ENCODE measurements at regions not wholly inside any gene's neighbourhood (a gene's known extent, or its start where the extent isn't known, plus 50 kb on each side); places are given as distances from the start of the nearest gene placed in this dataset.
"Not testable (repeated sequence)": the region's sequence is repeated elsewhere in the genome, so short reads cannot be mapped to it uniquely, and the experiment has no call there.

GRCh38 chr2:4214444-4215205 is 511.2 kb downstream of the DCDC2C start:
- no peak for DNase-seq (ENCODE audit: low spot score)
- in situ Hi-C loops (cut with HindIII; ENCODE audit: low sequenced_read_pairs), result no loop called here

- no peak for DNase-seq (ENCODE audit: low spot score)
- in situ Hi-C loops (cut with HindIII; ENCODE audit: low sequenced_read_pairs), result no loop called here
Measured at GRCh38 chr2:4217737-4218136, 514.4 kb downstream of the DCDC2C start.

GRCh38 chr2:4219101-4219500 is 515.7 kb downstream of the DCDC2C start:
- in situ Hi-C loops (cut with HindIII; ENCODE audit: low sequenced_read_pairs), result no loop called here
- DNase-seq (ENCODE audit: low spot score), result no peak

GRCh38 chr2:4219571-4219970 is 516.2 kb downstream of the DCDC2C start:
- DNase-seq (ENCODE audit: low spot score), result no peak
- in situ Hi-C loops (cut with HindIII; ENCODE audit: low sequenced_read_pairs), result no loop called here

- no peak for DNase-seq (ENCODE audit: low spot score)
- in situ Hi-C loops (cut with HindIII; ENCODE audit: low sequenced_read_pairs), result no loop called here
Measured at GRCh38 chr2:4221434-4221833, 518.1 kb downstream of the DCDC2C start.

DNA sequence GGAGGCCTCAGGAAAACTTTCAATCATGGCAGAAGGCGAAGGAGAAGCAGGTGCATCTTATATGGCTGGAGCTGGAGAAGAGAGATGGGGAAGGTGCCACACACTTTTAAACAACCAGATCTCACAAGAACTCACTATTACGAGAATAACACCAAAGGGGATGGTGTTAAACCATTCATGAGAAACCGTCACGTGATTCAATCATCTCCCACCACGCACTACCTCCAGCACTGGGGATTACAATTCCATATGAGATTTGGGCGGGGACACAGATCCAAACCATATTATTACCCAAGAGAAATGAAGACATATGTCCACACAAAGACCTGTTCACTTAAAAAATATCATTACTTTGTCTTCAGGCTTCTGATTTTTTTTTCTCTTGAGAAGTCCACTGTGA is 518.5 kb downstream of the DCDC2C start:
- in situ Hi-C loops (cut with HindIII; ENCODE audit: low sequenced_read_pairs), result no loop called here
- DNase-seq (ENCODE audit: low spot score), result no peak

DNA sequence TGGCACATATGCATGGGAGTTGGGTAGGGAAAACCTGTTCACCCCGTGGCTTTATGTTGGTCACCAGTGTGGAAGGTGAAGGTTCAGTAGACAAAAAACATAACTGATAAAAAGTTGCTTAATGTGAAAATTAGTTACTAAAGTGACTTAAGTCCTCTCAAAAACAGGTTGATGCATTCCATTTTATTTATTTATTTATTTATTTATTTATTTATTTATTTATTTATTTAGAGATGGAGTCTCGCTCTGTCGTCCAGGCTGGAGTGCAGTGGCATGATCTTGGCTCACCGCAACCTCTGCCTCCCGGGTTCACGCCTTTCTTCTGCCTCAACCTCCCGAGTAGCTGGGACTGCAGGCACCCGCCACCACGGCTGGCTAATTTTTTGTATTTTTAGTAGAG is 541.0 kb downstream of the DCDC2C start:
- not testable (repeated sequence) for DNase-seq (ENCODE audit: low spot score)

DNA sequence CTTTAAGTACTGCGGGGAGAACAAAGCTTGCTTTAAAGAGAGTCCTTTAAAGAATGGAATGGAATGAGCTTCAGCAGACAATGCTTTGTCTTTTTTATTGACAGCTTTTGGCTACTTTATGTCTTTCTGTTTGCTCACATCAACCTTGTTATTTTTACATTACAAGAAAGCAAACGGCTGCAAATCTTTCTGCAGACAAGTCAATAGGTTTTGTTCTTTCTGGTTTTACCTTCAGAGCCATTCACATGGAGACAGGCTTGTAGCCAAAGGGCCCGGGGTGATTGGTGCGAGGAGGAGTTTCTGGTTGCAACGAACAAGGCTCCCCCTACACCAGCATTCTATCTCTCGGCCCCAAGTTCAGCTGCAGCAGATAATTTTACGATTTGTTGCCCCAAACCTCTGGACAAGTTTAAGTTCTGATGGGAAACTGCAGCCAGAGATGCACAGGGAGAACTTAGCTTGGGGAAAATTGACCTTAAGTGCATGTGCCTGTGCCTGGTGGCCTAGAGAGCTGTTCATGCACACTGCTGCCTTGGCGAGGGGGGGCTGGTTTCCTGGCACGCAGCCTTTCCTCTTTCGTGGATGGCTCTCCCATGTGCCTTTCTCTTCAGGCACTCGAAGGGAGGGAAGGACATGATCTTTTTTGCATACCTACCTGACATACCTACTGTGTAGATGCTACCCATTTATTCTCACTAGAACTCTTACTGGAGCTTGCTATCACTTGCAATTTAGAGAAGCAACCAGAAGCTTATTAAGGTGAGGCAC is 543.2 kb downstream of the DCDC2C start:
- in situ Hi-C loops (cut with HindIII; ENCODE audit: low sequenced_read_pairs), result no loop called here
- DNase-seq (ENCODE audit: low spot score), result no peak

More for the DNA sequence above, 541.0 kb downstream of the DCDC2C start:
- in situ Hi-C loops (cut with HindIII; ENCODE audit: low sequenced_read_pairs), result not testable (repeated sequence)

GRCh38 chr2:4247791-4248190 is 544.4 kb downstream of the DCDC2C start:
- no peak for DNase-seq (ENCODE audit: low spot score)
- in situ Hi-C loops (cut with HindIII; ENCODE audit: low sequenced_read_pairs), result no loop called here

DNA sequence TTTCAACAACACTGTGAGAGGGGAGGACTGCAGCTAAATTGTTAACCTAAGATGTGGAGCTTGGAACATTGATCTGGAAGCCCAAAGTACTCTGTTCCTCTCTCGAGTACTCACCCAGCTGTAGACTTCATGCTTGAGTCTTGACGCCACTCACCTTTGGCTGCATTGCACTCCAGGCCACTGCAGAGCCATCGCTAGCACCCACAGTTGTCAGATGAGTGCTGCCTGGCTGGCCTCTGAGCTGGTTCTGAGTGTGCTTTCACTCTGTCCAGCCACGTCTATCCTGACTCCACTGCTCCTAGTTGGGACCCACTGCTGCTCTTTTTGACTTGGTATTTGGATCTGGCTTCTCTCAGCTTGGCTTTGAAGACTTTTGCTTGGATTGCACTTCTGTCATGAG is 552.1 kb downstream of the DCDC2C start:
- in situ Hi-C loops (cut with HindIII; ENCODE audit: low sequenced_read_pairs), result no loop called here

DNA sequence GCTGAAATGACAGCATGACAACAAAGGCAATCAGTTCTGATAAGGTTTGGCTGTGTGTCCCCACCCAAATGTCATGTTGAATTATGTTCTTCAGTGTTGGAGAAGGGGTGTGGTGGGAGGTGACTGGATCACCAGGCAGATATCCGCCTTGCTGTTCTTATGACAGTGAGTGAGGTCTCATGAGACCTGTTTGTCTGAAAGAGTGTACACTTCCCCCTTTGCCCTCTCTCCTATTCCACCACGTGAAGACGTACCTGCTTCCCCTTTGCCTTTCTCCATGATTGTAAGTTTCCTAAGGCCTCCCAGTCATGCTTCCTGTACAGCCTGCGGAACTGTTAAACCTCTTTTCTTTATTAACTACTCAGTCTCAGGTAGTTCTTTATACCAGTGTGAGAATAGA is 553.0 kb downstream of the DCDC2C start:
- in situ Hi-C loops (cut with HindIII; ENCODE audit: low sequenced_read_pairs), result no loop called here
- DNase-seq (ENCODE audit: low spot score), result no peak

More for the DNA sequence above, 552.1 kb downstream of the DCDC2C start:
- no peak for DNase-seq (ENCODE audit: low spot score)

GRCh38 chr2:4258563-4258962 is 555.2 kb downstream of the DCDC2C start:
- in situ Hi-C loops (cut with HindIII; ENCODE audit: low sequenced_read_pairs), result no loop called here
- DNase-seq (ENCODE audit: low spot score), result no peak

GRCh38 chr2:4265936-4266335 is 562.6 kb downstream of the DCDC2C start:
- in situ Hi-C loops (cut with HindIII; ENCODE audit: low sequenced_read_pairs), result no loop called here
- no peak for DNase-seq (ENCODE audit: low spot score)

DNA sequence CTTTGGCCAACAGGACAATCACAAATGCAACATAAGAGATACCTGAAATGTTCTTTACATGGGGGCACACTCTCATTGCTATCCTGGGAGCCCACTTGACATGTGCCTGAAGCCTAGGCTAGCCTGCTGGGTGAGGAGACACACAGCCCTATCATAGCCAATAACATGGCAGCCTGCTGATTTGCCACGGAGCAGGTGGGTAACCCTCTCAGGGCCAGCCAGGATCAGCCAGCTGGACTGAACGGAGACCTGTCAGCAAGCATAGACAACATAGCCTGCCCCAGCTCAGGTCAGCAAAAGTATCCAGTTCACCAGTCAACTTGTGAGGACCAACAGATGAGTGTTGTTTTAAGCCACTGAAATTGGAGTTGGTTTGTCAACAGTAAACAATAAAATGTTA is 566.5 kb downstream of the DCDC2C start:
- DNase-seq (ENCODE audit: low spot score), result no peak
- in situ Hi-C loops (cut with HindIII; ENCODE audit: low sequenced_read_pairs), result no loop called here

DNA sequence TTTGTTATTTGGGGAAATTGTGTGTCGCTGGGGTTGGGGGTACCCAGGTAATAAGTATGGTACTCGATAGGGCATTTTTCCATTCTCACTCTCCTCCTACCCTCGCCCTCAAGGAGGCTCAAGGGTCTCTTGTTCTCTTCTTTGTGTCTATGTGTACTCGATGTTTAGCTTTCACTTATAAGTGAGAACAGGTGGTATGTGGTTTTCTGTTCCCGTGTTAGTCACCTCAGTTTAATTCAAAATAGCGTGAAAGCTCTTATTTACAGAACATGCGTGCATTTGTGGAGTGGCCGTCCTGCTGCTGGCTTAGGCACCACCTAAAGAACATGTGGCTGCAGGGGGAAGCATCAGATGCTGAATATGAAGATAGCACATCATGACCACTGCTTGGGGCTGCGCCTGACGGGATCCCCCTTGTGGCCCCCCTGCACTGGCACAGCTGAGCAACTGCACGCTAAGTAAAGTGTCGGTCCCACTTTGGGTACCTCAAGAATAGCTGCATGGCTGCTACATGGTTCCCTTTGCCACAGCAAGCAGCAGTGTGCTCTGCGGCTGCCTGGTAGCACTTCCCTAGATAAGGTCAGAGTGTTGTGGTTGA is 569.0 kb downstream of the DCDC2C start:
- DNase-seq (ENCODE audit: low spot score), result no peak
- in situ Hi-C loops (cut with HindIII; ENCODE audit: low sequenced_read_pairs), result no loop called here

- in situ Hi-C loops (cut with HindIII; ENCODE audit: low sequenced_read_pairs), result no loop called here
- no peak for DNase-seq (ENCODE audit: low spot score)
Measured at GRCh38 chr2:4278392-4278791, 575.0 kb downstream of the DCDC2C start.

- no peak for DNase-seq (ENCODE audit: low spot score)
- in situ Hi-C loops (cut with HindIII; ENCODE audit: low sequenced_read_pairs), result no loop called here
Measured at GRCh38 chr2:4279431-4279830, 576.1 kb downstream of the DCDC2C start.

DNA sequence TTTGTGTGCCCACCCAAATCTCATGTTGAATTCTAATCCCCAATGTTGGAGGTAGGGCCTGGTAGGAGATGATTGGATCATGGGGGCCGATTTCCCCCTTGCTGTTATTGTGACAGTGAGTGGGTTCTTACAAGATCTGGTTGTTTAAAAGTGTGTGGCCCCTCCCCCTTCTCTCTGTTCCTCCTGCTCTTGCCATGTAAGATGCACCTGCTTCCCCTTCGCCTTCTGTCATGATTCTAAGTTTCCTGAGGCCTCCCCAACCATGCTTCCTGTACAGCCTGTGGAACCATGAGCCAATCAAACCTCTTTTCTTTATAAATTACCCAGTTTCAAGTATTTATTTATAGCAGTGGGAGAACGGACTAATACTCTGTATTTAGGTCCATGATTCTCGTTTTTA is 588.1 kb downstream of the DCDC2C start:
- DNase-seq (ENCODE audit: low spot score), result no peak
- in situ Hi-C loops (cut with HindIII; ENCODE audit: low sequenced_read_pairs), result no loop called here

DNA sequence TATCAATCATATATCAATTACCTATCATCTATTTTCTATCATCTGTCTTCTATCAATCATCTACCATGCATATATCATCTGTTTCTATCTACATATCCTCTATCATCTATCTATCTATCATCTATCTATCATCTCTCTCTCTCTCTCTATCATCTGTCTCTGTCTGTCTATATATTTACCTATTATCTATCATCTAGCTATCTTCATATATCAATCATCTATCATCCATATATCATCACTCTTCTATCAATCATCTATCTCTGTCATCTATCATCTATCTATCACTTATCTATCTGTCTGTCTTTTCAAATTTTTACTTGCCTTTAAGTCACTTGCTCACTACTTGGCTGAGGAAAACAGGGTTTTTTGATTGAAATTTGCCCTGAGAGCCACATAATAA is 592.3 kb downstream of the DCDC2C start:
- in situ Hi-C loops (cut with HindIII; ENCODE audit: low sequenced_read_pairs), result no loop called here
- DNase-seq (ENCODE audit: low spot score), result no peak

DNA sequence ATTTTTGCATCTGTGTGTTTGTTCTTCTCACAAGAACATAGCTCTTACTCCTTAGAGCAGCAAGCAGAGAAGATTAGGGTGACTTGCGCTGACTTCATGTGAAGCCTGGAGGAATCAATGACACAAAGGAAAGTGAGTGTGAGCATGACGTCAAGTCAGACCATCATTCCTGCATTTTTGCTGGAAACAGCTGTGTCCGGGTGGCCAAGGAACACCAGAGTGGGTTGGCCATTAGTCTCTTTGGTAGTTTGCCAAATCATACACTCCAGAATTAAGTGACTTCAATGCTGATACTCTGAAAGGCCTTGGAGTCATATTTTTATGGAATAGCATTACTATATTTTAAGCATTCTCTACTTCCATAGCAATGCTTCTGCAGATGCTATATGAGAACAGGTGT is 597.2 kb downstream of the DCDC2C start:
- in situ Hi-C loops (cut with HindIII; ENCODE audit: low sequenced_read_pairs), result no loop called here
- DNase-seq (ENCODE audit: low spot score), result no peak

Data from G401 (cell line).